Neural cell (in vitro differentiated cells): ENCODE measurements at regions not wholly inside any gene's neighbourhood (a gene's known extent, or its start where the extent isn't known, plus 50 kb on each side); places are given as distances from the start of the nearest gene placed in this dataset.

Experiments used
- H2AFZ ChIP-seq: fragments of 200-600, 300-800 bp; sonication (generic), shearing (Covaris generic); 2 replicates; pipeline ENCODE4 v1.6.0; 2014; ENCODE audit warnings: low read depth, mild to moderate bottlenecking, antibody characterized with exemption, low read length, moderate library complexity
- H3F3A ChIP-seq: fragments of 200-600 bp; shearing (Covaris generic); 2 replicates; pipeline ENCODE4 v1.6.1; 2016; ENCODE audit warnings: mild to moderate bottlenecking, moderate library complexity, mixed read lengths, antibody characterized with exemption, low read length; ENCODE audit not compliant: insufficient read depth, poor library complexity, severe bottlenecking
- H3K27ac ChIP-seq: fragments of 200-600, 300-800 bp; sonication (generic), shearing (Covaris generic); 2 replicates; pipeline ENCODE4 v1.5.1; 2014; ENCODE audit warnings: mild to moderate bottlenecking, low read length, moderate library complexity
- H3K27me3 ChIP-seq: fragments of 300-800, 200-600 bp; sonication (generic), shearing (Covaris generic); 2 replicates; pipeline ENCODE4 v1.6.0; 2014; ENCODE audit warnings: mild to moderate bottlenecking, low read depth, low read length, moderate library complexity; ENCODE audit not compliant: insufficient read depth
- H3K36me3 ChIP-seq: fragments of 300-800, 200-600 bp; sonication (generic), shearing (Covaris generic); 2 replicates; pipeline ENCODE4 v1.5.1; 2014; ENCODE audit warnings: mild to moderate bottlenecking, antibody characterized with exemption, low read length, moderate library complexity; ENCODE audit not compliant: insufficient read depth
- H3K4me2 ChIP-seq: fragments of 300-800, 200-600 bp; sonication (generic), shearing (Covaris generic); 2 replicates; pipeline ENCODE4 v1.6.0; 2014; ENCODE audit warnings: mild to moderate bottlenecking, low read length
- H3K4me3 ChIP-seq: fragments of 300-800, 200-600 bp; sonication (generic), shearing (Covaris generic); 2 replicates; pipeline ENCODE4 v1.5.1; 2014; ENCODE audit warnings: mild to moderate bottlenecking, low read length, moderate library complexity
- H3K79me2 ChIP-seq: fragments of 200-600 bp; shearing (Covaris generic); replicated peaks from 2 replicates; pipeline ENCODE4 v1.6.0; 2014; ENCODE audit warnings: mild to moderate bottlenecking, low read length, moderate library complexity; ENCODE audit not compliant: insufficient read depth
- H3K9ac ChIP-seq: fragments of 300-800, 200-600 bp; sonication (generic), shearing (Covaris generic); 2 replicates; pipeline ENCODE4 v1.6.1; 2016; ENCODE audit warnings: mild to moderate bottlenecking, low read length, mixed read lengths
- H3K9me2 ChIP-seq: fragments of 200-600 bp; shearing (Covaris generic); 2 replicates; pipeline ENCODE4 v1.6.1; 2016; ENCODE audit warnings: mild to moderate bottlenecking, low read length, mixed read lengths; ENCODE audit not compliant: insufficient read depth
- H3K9me3 ChIP-seq: fragments of 200-600, 300-800 bp; sonication (generic), shearing (Covaris generic); 2 replicates; pipeline ENCODE4 v1.6.1; 2016; ENCODE audit warnings: mild to moderate bottlenecking, mixed run types, low read length, moderate library complexity, mixed read lengths
- H4K20me1 ChIP-seq: fragments of 200-600 bp; shearing (Covaris generic); 2 replicates; pipeline ENCODE4 v1.6.1; 2016; ENCODE audit warnings: mild to moderate bottlenecking, mixed run types; ENCODE audit not compliant: insufficient read depth
- EP300 ChIP-seq: fragments of 450-650 bp; conservative IDR thresholded peaks from 2 replicates; pipeline ENCODE4 v1.6.1; 2014; ENCODE audit warnings: antibody characterized with exemption, mild to moderate bottlenecking, moderate library complexity; ENCODE audit not compliant: poor library complexity, severe bottlenecking
- EZH2 ChIP-seq: fragments of 200-600, 300-800 bp; shearing (Covaris generic), sonication (generic); IDR thresholded peaks from 2 replicates; pipeline ENCODE4 v1.6.1; 2014; ENCODE audit warnings: antibody characterized with exemption, low read length, borderline replicate concordance, mild to moderate bottlenecking; ENCODE audit not compliant: insufficient read depth, poor library complexity, severe bottlenecking
- MXI1 ChIP-seq: fragments of 450-650 bp; conservative IDR thresholded peaks from 2 replicates; pipeline ENCODE4 v1.6.1; 2014; ENCODE audit warnings: antibody characterized with exemption, mild to moderate bottlenecking; ENCODE audit not compliant: poor library complexity, severe bottlenecking
- POLR2AphosphoS5 ChIP-seq: IDR thresholded peaks from 2 replicates; pipeline ENCODE4 v1.6.1; 2012
- RAD21 ChIP-seq: fragments of 450-650 bp; conservative IDR thresholded peaks from 2 replicates; pipeline ENCODE4 v1.6.1; 2014; ENCODE audit warnings: antibody characterized with exemption, mild to moderate bottlenecking, moderate library complexity
- SMC3 ChIP-seq: fragments of 450-650 bp; conservative IDR thresholded peaks from 2 replicates; pipeline ENCODE4 v1.6.1; 2014; ENCODE audit warnings: antibody characterized with exemption, mild to moderate bottlenecking, moderate library complexity; ENCODE audit not compliant: poor library complexity
- TAF1 ChIP-seq: IDR thresholded peaks from 2 replicates; pipeline ENCODE4 v1.6.1; 2012; ENCODE audit warnings: low read depth
- TF ChIP-seq, protein P1 (sequence below): fragments of 450-650 bp; IDR thresholded peaks from 2 replicates; pipeline ENCODE4 v1.5.1; 2014; ENCODE audit warnings: antibody characterized with exemption, mild to moderate bottlenecking, moderate library complexity; ENCODE audit not compliant: poor library complexity, severe bottlenecking
- TF ChIP-seq, protein P2 (sequence below): IDR thresholded peaks from 2 replicates; pipeline ENCODE4 v1.6.1; 2012; ENCODE audit warnings: borderline replicate concordance

DNA sequence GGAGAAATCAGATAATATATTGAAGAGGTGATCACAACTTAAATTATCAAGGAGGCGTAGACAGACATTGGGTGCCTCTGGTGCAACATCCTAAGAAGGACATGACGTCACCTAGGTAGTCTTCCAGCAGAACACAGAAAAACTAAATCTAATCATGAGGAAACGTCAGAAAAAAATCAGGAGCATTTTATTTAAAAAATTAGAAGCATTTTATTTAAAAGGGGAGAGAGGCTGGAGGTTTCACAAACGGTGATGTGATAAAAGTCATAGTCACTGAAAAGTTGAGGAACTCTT, 254.6 kb downstream of the TMEM167A start:
- H3K27me3 ChIP-seq: no peaks in the 10 kb centered on the region
- no peak overlapping the region for H3K4me3 ChIP-seq
- no peaks in the 10 kb centered on the region for H3K9me3 ChIP-seq
- no peak overlapping the region for H2AFZ ChIP-seq
- H3K79me2 ChIP-seq: no peaks in the 10 kb centered on the region
- H3K9ac ChIP-seq: no peak overlapping the region
- no peak overlapping the region for H3K27ac ChIP-seq
- TF ChIP-seq EP300 (no peak), MXI1 (no peak), EZH2 (no peak), TAF1 (no peak), RAD21 (no peak), POLR2AphosphoS5 (no peak), SMC3 (no peak)
- TF ChIP-seq, protein P1, sequence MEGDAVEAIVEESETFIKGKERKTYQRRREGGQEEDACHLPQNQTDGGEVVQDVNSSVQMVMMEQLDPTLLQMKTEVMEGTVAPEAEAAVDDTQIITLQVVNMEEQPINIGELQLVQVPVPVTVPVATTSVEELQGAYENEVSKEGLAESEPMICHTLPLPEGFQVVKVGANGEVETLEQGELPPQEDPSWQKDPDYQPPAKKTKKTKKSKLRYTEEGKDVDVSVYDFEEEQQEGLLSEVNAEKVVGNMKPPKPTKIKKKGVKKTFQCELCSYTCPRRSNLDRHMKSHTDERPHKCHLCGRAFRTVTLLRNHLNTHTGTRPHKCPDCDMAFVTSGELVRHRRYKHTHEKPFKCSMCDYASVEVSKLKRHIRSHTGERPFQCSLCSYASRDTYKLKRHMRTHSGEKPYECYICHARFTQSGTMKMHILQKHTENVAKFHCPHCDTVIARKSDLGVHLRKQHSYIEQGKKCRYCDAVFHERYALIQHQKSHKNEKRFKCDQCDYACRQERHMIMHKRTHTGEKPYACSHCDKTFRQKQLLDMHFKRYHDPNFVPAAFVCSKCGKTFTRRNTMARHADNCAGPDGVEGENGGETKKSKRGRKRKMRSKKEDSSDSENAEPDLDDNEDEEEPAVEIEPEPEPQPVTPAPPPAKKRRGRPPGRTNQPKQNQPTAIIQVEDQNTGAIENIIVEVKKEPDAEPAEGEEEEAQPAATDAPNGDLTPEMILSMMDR: no peak
- TF ChIP-seq, protein P2, sequence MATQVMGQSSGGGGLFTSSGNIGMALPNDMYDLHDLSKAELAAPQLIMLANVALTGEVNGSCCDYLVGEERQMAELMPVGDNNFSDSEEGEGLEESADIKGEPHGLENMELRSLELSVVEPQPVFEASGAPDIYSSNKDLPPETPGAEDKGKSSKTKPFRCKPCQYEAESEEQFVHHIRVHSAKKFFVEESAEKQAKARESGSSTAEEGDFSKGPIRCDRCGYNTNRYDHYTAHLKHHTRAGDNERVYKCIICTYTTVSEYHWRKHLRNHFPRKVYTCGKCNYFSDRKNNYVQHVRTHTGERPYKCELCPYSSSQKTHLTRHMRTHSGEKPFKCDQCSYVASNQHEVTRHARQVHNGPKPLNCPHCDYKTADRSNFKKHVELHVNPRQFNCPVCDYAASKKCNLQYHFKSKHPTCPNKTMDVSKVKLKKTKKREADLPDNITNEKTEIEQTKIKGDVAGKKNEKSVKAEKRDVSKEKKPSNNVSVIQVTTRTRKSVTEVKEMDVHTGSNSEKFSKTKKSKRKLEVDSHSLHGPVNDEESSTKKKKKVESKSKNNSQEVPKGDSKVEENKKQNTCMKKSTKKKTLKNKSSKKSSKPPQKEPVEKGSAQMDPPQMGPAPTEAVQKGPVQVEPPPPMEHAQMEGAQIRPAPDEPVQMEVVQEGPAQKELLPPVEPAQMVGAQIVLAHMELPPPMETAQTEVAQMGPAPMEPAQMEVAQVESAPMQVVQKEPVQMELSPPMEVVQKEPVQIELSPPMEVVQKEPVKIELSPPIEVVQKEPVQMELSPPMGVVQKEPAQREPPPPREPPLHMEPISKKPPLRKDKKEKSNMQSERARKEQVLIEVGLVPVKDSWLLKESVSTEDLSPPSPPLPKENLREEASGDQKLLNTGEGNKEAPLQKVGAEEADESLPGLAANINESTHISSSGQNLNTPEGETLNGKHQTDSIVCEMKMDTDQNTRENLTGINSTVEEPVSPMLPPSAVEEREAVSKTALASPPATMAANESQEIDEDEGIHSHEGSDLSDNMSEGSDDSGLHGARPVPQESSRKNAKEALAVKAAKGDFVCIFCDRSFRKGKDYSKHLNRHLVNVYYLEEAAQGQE: no peak
- H3F3A ChIP-seq: no peaks in the 10 kb centered on the region
- H4K20me1 ChIP-seq: no peaks in the 10 kb centered on the region
- H3K4me2 ChIP-seq: no peak overlapping the region
- H3K36me3 ChIP-seq: no peaks in the 10 kb centered on the region
- no peaks in the 10 kb centered on the region for H3K9me2 ChIP-seq

DNA sequence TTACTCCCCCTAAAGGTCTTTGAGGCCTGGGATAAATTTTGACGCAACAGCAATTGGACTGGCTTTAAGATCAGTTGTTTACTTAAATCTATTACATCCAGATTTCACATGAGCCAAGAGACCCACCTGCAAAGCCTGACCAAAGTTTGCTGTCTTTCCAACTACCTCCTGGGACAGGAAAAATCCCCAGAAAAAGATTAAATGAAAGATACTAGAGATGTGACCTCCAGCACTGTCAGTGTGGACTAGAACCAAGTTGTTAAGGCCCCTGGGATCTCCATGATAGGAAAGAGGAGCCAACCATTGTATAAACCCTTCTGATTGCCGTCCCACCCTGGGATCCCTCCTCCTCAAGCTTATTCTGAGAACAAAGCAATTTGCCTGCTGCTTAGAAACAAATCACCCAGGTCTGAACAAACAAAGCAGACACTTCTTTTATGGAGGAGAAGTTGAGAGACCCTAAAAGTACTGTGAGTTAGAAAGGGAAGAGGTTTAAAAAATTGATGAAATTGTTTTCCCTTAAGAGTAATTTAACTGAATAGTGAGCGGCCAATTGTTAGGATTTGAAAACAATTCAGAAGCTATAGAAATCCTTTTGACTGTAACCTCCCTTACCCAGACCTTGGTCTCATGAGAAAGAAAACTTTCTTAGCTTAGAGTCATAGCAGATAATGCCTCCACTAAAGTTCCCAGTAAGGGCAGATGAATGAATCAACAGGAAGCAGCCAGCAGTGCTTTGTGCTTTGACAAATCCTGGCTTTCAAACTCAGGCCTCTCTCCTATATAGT, 255.2 kb downstream of the TMEM167A start:
- Histone ChIP-seq H3K27me3 (no peaks in the 10 kb centered on the region), H2AFZ (no peak overlapping the region), H3K9me3 (no peaks in the 10 kb centered on the region), H3K36me3 (no peaks in the 10 kb centered on the region), H4K20me1 (no peaks in the 10 kb centered on the region), H3K9ac (no peak overlapping the region), H3K4me2 (no peak overlapping the region), H3K27ac (no peak overlapping the region), H3F3A (no peaks in the 10 kb centered on the region), H3K4me3 (no peak overlapping the region), H3K79me2 (no peaks in the 10 kb centered on the region), H3K9me2 (no peaks in the 10 kb centered on the region)
- TF ChIP-seq MXI1 (no peak), TAF1 (no peak)
